ENCODE measurements at regions not wholly inside any gene's neighbourhood (a gene's known extent, or its start where the extent isn't known, plus 50 kb on each side); places are given as distances from the start of the nearest gene placed in this dataset.

GRCh38 chr5:117801583-117801982, 1186.8 kb downstream of the DTWD2 start:
- H3K4me2 ChIP-seq (ENCODE audit: insufficient read depth, insufficient read length, low read length), result no peak overlapping the region
- Mint-ChIP-seq H3K9me3 (peaks cover 4 to 8% of the 10 kb centered on the region in 2 experiments; a peak in 3 of 5 replicates), H3K27ac (no peak overlapping the region), H3K27me3 (ENCODE audit: low read depth) (peaks cover under 1% of the 10 kb centered on the region), H3K4me1 (peaks cover 9 to 10% of the 10 kb centered on the region in 2 experiments), H3K4me3 (no peak overlapping the region), H3K36me3 (ENCODE audit: insufficient read depth in 1 of 3, low read depth in 3 of 3) (peaks cover 0 to 5% (median 0%) of the 10 kb centered on the region in 3 experiments; a peak in 1 of 7 replicates)
- H3K27ac ChIP-seq (ENCODE audit: insufficient read length, low read depth, low read length), result no peak overlapping the region
- H2BK20ac ChIP-seq (ENCODE audit: low read depth, low read length, poor library complexity, severe bottlenecking), result no peak overlapping the region
- H2BK12ac ChIP-seq (ENCODE audit: insufficient read length, low read depth, low read length), result no peak overlapping the region
- no peak overlapping the region for H2BK15ac ChIP-seq (ENCODE audit: low read depth, low read length)
- no peak overlapping the region for H2BK5ac ChIP-seq (ENCODE audit: insufficient read length, low read length)
- no peak for DNase-seq
- H4K20me1 ChIP-seq (ENCODE audit: control insufficient read depth, insufficient read depth, insufficient read length), result no peaks in the 10 kb centered on the region
- H2AFZ ChIP-seq (ENCODE audit: low read length), result no peak overlapping the region
- no peaks in the 10 kb centered on the region for H3K79me1 ChIP-seq (ENCODE audit: insufficient read depth, low read depth, low read length, poor library complexity, severe bottlenecking)
- H3K79me2 ChIP-seq (ENCODE audit: insufficient read depth, low read length), result no peaks in the 10 kb centered on the region
- H3K9ac ChIP-seq (ENCODE audit: extremely low read depth, insufficient read length, low read length), result no peak overlapping the region
- no peak overlapping the region for H4K91ac ChIP-seq (ENCODE audit: insufficient read length, low read depth, low read length)
- no peaks in the 10 kb centered on the region for H3K9me3 ChIP-seq (ENCODE audit: control insufficient read depth, low read depth, low read length)
- no peak overlapping the region for H2AK5ac ChIP-seq (ENCODE audit: insufficient read length, low read length)
- H3K23ac ChIP-seq (ENCODE audit: insufficient read length, low read depth, low read length), result no peak overlapping the region
- no peak overlapping the region for H3T11ph ChIP-seq (ENCODE audit: low read length)
- H3K4me1 ChIP-seq (ENCODE audit: insufficient read depth, low read length), result no peaks in the 10 kb centered on the region
- WGBS (ENCODE audit: extremely low coverage, insufficient read length, low lambda C conversion rate), result no CpG with 5 or more reads among the region's 4 CpGs
- no peak overlapping the region for H3K56ac ChIP-seq (ENCODE audit: insufficient read length, low read depth, low read length)
- no peak overlapping the region for H4K8ac ChIP-seq (replicated peaks; ENCODE audit: insufficient read length, low read depth, low read length)
- no peak overlapping the region for H3K14ac ChIP-seq (ENCODE audit: insufficient read depth, low read length)
- TF ChIP-seq CTCF (conservative IDR thresholded peaks at IDR 0.05), result no peak
- H3K23me2 ChIP-seq (ENCODE audit: insufficient read length, low read depth, low read length, poor library complexity, severe bottlenecking), result no peaks in the 10 kb centered on the region
- no peak overlapping the region for H2BK120ac ChIP-seq (ENCODE audit: low read depth, low read length, poor library complexity, severe bottlenecking)
- no peak overlapping the region for H3K18ac ChIP-seq (ENCODE audit: insufficient read length, low read depth, low read length)
- H3K4ac ChIP-seq (ENCODE audit: low read depth, low read length), result no peak overlapping the region
- H3K27me3 ChIP-seq (ENCODE audit: insufficient read depth, low read length), result no peaks in the 10 kb centered on the region
- H4K5ac ChIP-seq (ENCODE audit: insufficient read length, low read depth, low read length), result no peak overlapping the region
